Trophoblast cell (in vitro differentiated cells and primary cell): ENCODE measurements at regions not wholly inside any gene's neighbourhood (a gene's known extent, or its start where the extent isn't known, plus 50 kb on each side); places are given as distances from the start of the nearest gene placed in this dataset.

ENCODE experiments used
- DNase-seq, 2 donors: peaks; one replicate each; pipeline ENCODE4 v3.0.0-alpha.2; 2016
- H2AFZ ChIP-seq: 2 replicates; pipeline ENCODE4 v1.6.1; 2013; ENCODE audit warnings: low read length, moderate library complexity, mild to moderate bottlenecking; ENCODE audit not compliant: insufficient read depth, poor library complexity
- H2AK5ac ChIP-seq: 2 replicates; pipeline ENCODE4 v1.6.1; 2013; ENCODE audit warnings: mild to moderate bottlenecking, low read length
- H2BK120ac ChIP-seq: 2 replicates; pipeline ENCODE4 v1.6.1; 2013; ENCODE audit warnings: low read length, mild to moderate bottlenecking, moderate library complexity; ENCODE audit not compliant: insufficient read depth, poor library complexity
- H2BK12ac ChIP-seq: 2 replicates; pipeline ENCODE4 v1.6.1; 2013; ENCODE audit warnings: mild to moderate bottlenecking, low read length, moderate library complexity
- H2BK5ac ChIP-seq: 2 replicates; pipeline ENCODE4 v1.6.1; 2013; ENCODE audit warnings: low read length, low read depth, moderate library complexity, mild to moderate bottlenecking; ENCODE audit not compliant: poor library complexity
- H3K14ac ChIP-seq: 2 replicates; pipeline ENCODE4 v1.6.1; 2013; ENCODE audit warnings: mild to moderate bottlenecking, low read length
- H3K18ac ChIP-seq: 2 replicates; pipeline ENCODE4 v1.6.1; 2013; ENCODE audit warnings: mild to moderate bottlenecking, low read length
- H3K23ac ChIP-seq: 2 replicates; pipeline ENCODE4 v1.6.1; 2013; ENCODE audit warnings: low read length
- H3K27ac ChIP-seq: 2 replicates; pipeline ENCODE4 v1.5.1; 2013; ENCODE audit warnings: low read depth, mild to moderate bottlenecking, inconsistent platforms, low read length, moderate library complexity
- H3K27me3 ChIP-seq: 2 replicates; pipeline ENCODE4 v1.6.1; 2013; ENCODE audit warnings: inconsistent platforms, mild to moderate bottlenecking, low read length, moderate library complexity; ENCODE audit not compliant: insufficient read depth
- H3K36me3 ChIP-seq, 2 experiments: 1 replicate in 1 of 2; 2 replicates in 1 of 2; pipeline ENCODE4 v1.6.1; 2013; ENCODE audit warnings: low read length in 2 of 2, mild to moderate bottlenecking in 2 of 2, moderate library complexity in 1 of 2; ENCODE audit not compliant: insufficient read depth in 2 of 2, control insufficient read depth in 1 of 2
- H3K4ac ChIP-seq: 2 replicates; pipeline ENCODE4 v1.6.1; 2013; ENCODE audit warnings: low read depth, mild to moderate bottlenecking, low read length, moderate library complexity
- H3K4me1 ChIP-seq, 2 experiments: 1 replicate in 1 of 2; 2 replicates in 1 of 2; pipeline ENCODE4 v1.6.1; 2013; ENCODE audit warnings: low read length in 2 of 2, mild to moderate bottlenecking in 2 of 2, moderate library complexity in 1 of 2; ENCODE audit not compliant: insufficient read depth in 2 of 2, control insufficient read depth in 1 of 2
- H3K4me2 ChIP-seq: 2 replicates; pipeline ENCODE4 v1.6.1; 2013; ENCODE audit warnings: inconsistent platforms, mild to moderate bottlenecking, low read length, moderate library complexity
- H3K4me3 ChIP-seq: 2 replicates; pipeline ENCODE4 v1.5.1; 2013; ENCODE audit warnings: mild to moderate bottlenecking, low read depth, low read length, inconsistent platforms
- H3K79me1 ChIP-seq: one replicate; pipeline ENCODE4 v1.6.1; 2013; ENCODE audit warnings: low read length
- H3K79me2 ChIP-seq: 2 replicates; pipeline ENCODE4 v1.6.1; 2013; ENCODE audit warnings: low read length, mild to moderate bottlenecking; ENCODE audit not compliant: control insufficient read depth, insufficient read depth, poor library complexity
- H3K9ac ChIP-seq: 2 replicates; pipeline ENCODE4 v1.6.1; 2013; ENCODE audit warnings: mild to moderate bottlenecking, low read length
- H3K9me3 ChIP-seq: 2 replicates; pipeline ENCODE4 v1.6.1; 2013; ENCODE audit warnings: low read depth, mild to moderate bottlenecking, control low read depth, inconsistent platforms, low read length; ENCODE audit not compliant: insufficient read depth
- H4K12ac ChIP-seq: 2 replicates; pipeline ENCODE4 v1.6.1; 2013; ENCODE audit warnings: low read depth, mild to moderate bottlenecking, low read length, moderate library complexity
- H4K8ac ChIP-seq: 2 replicates; pipeline ENCODE4 v1.6.1; 2013; ENCODE audit warnings: low read depth, mild to moderate bottlenecking, low read length, moderate library complexity
- H4K91ac ChIP-seq: one replicate; pipeline ENCODE4 v1.6.1; 2013; ENCODE audit warnings: low read depth, mild to moderate bottlenecking, low read length, moderate library complexity
- WGBS: extraction: QIAGEN DNeasy Blood & Tissue Kit; methylation state at CpG from one replicate; pipeline ENCODE4 v1.1.7; 2013; ENCODE audit warnings: missing lambda C conversion rate; ENCODE audit not compliant: insufficient read length, insufficient coverage; ENCODE audit errors: extremely low coverage; 5-methylcytosine and 5-hydroxymethylcytosine counted together

- Histone ChIP-seq H4K8ac (no peak overlapping the region), H2BK5ac (no peak overlapping the region), H3K4me3 (no peak overlapping the region), H4K12ac (no peak overlapping the region), H2AFZ (no peak overlapping the region), H3K36me3 (no peaks in the 10 kb centered on the region), H3K27me3 (no peaks in the 10 kb centered on the region), H3K79me2 (no peaks in the 10 kb centered on the region), H3K4me1 (peaks cover 0 to 5% of the 10 kb centered on the region in 2 experiments), H3K9ac (no peak overlapping the region), H3K4me2 (no peak overlapping the region), H3K14ac (no peak overlapping the region), H3K27ac (no peak overlapping the region), H3K79me1 (no peaks in the 10 kb centered on the region), H2BK12ac (no peak overlapping the region), H4K91ac (no peak overlapping the region), H3K9me3 (no peaks in the 10 kb centered on the region), H3K4ac (no peak overlapping the region), H3K18ac (no peak overlapping the region), H2AK5ac (no peak overlapping the region), H3K23ac (no peak overlapping the region), H2BK120ac (no peak overlapping the region)
- WGBS, result 100% methylated on average over 1 of the region's 5 CpGs
- DNase-seq, result no peak
Observed at GRCh38 chr3:102092617-102093466, 243.5 kb downstream of the NFKBIZ start.

DNA sequence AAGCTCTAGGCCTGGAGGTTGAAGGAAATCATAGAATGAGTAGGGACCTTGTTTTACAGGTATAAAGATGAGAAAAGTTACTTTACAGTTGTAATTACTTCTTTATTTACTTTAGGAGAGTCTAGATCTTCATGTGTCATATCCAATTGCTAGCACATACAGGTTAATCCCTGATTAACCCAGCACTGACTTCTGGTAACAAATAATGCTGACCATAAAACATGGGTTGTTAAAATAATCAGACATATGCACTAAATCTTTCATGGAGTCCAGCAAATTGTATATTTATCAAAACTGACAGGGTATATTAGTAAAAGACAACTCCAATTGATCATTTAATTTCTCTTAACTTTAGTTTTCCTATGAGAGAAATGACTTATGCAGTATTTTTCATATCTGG is 245.2 kb downstream of the NFKBIZ start:
- no peak overlapping the region for H2AFZ ChIP-seq
- H3K27me3 ChIP-seq, result no peaks in the 10 kb centered on the region
- no peak overlapping the region for H3K14ac ChIP-seq
- no peak overlapping the region for H4K91ac ChIP-seq
- no peak for DNase-seq
- no peak overlapping the region for H3K4me3 ChIP-seq
- no peak overlapping the region for H2BK12ac ChIP-seq
- no peak overlapping the region for H3K18ac ChIP-seq
- H3K27ac ChIP-seq, result no peak overlapping the region
- H3K4me1 ChIP-seq, result peaks cover 0 to 5% of the 10 kb centered on the region in 2 experiments
- H3K79me2 ChIP-seq, result no peaks in the 10 kb centered on the region
- no peaks in the 10 kb centered on the region for H3K9me3 ChIP-seq
- H3K9ac ChIP-seq, result no peak overlapping the region
- no peak overlapping the region for H3K23ac ChIP-seq
- H2AK5ac ChIP-seq, result no peak overlapping the region
- H3K79me1 ChIP-seq, result no peaks in the 10 kb centered on the region
- no peak overlapping the region for H3K4me2 ChIP-seq
- H3K36me3 ChIP-seq, result no peaks in the 10 kb centered on the region
- no peak overlapping the region for H4K12ac ChIP-seq
- H3K4ac ChIP-seq, result no peak overlapping the region
- no peak overlapping the region for H2BK5ac ChIP-seq
- no peak overlapping the region for H2BK120ac ChIP-seq
- H4K8ac ChIP-seq, result no peak overlapping the region

DNA sequence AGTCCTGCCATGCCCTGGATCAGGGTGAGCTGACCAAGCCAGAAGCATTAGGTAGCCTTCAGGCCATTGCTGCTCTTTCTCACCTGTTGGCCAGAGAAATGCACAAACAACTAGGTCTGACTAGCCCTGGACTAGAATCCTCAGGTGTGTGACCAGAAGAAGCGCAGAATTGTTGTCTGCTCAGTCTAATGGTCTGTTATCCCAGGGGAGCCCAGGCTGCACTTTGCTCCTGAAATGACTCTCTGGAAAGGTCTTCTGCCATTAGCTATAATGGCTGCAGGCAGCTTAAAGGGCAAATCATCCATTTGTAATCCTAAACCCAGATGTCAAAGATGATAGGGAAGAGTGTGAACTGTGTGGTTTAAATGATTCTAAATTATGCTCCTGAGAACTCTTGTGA is 246.1 kb downstream of the NFKBIZ start:
- Histone ChIP-seq H2BK5ac (no peak overlapping the region), H2BK120ac (no peak overlapping the region), H3K14ac (no peak overlapping the region), H4K91ac (no peak overlapping the region), H4K12ac (no peak overlapping the region), H3K4me3 (no peak overlapping the region), H3K79me2 (no peaks in the 10 kb centered on the region), H3K18ac (no peak overlapping the region), H3K79me1 (no peaks in the 10 kb centered on the region), H3K4me1 (peaks cover 0 to 5% of the 10 kb centered on the region in 2 experiments), H2BK12ac (no peak overlapping the region), H3K27me3 (no peaks in the 10 kb centered on the region), H3K23ac (peak overlapping the region; percentile 37), H4K8ac (no peak overlapping the region), H3K27ac (no peak overlapping the region), H2AK5ac (no peak overlapping the region), H3K4me2 (no peak overlapping the region), H3K36me3 (no peaks in the 10 kb centered on the region), H3K9me3 (no peaks in the 10 kb centered on the region), H3K9ac (no peak overlapping the region), H2AFZ (no peak overlapping the region), H3K4ac (no peak overlapping the region)
- WGBS, result no CpG with 5 or more reads among the region's 1 CpG
- DNase-seq, result no peak

GRCh38 chr3:102096066-102096465 is 246.8 kb downstream of the NFKBIZ start:
- no peaks in the 10 kb centered on the region for H3K27me3 ChIP-seq
- no peak overlapping the region for H4K8ac ChIP-seq
- no peak for DNase-seq
- H3K4me1 ChIP-seq, result peaks cover 0 to 5% of the 10 kb centered on the region in 2 experiments
- no peak overlapping the region for H3K4me3 ChIP-seq
- no peaks in the 10 kb centered on the region for H3K79me1 ChIP-seq
- no peaks in the 10 kb centered on the region for H3K36me3 ChIP-seq
- no peak overlapping the region for H2BK5ac ChIP-seq
- H3K23ac ChIP-seq, result no peak overlapping the region
- no peak overlapping the region for H3K27ac ChIP-seq
- no peak overlapping the region for H2BK120ac ChIP-seq
- no peak overlapping the region for H3K14ac ChIP-seq
- WGBS, result no CpG with 5 or more reads among the region's 2 CpGs
- H2BK12ac ChIP-seq, result no peak overlapping the region
- no peak overlapping the region for H4K12ac ChIP-seq
- H2AFZ ChIP-seq, result no peak overlapping the region
- H4K91ac ChIP-seq, result no peak overlapping the region
- no peaks in the 10 kb centered on the region for H3K9me3 ChIP-seq
- no peak overlapping the region for H2AK5ac ChIP-seq
- no peaks in the 10 kb centered on the region for H3K79me2 ChIP-seq
- no peak overlapping the region for H3K4me2 ChIP-seq
- H3K18ac ChIP-seq, result no peak overlapping the region
- no peak overlapping the region for H3K9ac ChIP-seq
- no peak overlapping the region for H3K4ac ChIP-seq
